Activated T-helper 1 cell treated with Interleukin-2 at 50 U/mL for 16 hours (primary cell): ENCODE measurements at regions not wholly inside any gene's neighbourhood (a gene's known extent, or its start where the extent isn't known, plus 50 kb on each side); places are given as distances from the start of the nearest gene placed in this dataset.

Experiments used
- DNase-seq: peaks from one replicate; pipeline ENCODE4 v3.0.0-alpha.2; 2020; ENCODE audit warnings: low read depth

DNA sequence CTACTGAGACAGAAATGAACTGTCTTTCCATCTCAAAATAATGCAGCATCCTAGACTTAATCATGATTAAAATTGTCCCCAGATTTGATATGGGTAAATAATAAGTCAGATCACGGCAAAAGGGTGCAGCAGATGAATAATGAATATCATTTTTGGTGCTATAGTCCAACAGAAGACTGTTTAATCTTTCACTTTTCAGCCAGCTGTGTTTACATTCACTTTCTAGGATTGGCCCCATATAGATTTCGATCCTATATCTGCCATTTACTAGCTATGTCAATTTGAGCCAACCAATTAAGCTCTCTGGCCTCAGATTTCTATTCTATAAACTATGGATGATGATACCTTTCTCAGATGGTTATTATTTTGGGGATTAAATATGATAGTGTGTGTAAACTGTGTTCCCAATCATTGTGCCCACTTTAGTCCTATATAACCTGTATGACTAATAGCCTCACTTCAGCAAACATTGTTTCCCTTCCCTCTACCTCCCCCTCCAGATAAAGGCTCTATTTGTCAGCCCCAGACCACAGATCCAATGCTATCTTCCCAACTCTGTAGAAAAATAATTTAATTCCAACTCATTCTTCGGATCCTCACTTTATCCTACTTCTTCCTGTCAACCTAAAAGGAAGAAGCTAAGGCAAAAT lies 53.6 kb upstream of the NT5E start:
- no peak for DNase-seq

DNA sequence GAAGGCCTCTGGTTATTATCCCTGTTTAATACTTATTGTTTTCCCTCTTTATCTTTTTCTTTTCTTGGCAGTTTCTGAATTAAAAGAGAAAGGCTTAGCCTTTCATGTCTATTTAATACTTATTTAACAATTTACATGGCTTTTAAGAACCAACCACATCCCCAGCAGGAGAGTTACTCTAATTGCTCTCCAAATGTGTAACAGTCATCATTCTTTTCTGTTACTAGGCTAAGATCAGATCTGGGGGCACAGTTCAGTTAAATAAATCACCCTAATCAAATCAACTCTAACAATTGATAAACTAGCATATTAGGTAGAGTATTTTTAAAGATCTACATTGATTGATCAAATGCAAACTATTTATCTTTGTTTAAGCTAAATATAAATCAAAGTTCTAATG lies 54.1 kb upstream of the NT5E start:
- DNase-seq, result no peak

DNA sequence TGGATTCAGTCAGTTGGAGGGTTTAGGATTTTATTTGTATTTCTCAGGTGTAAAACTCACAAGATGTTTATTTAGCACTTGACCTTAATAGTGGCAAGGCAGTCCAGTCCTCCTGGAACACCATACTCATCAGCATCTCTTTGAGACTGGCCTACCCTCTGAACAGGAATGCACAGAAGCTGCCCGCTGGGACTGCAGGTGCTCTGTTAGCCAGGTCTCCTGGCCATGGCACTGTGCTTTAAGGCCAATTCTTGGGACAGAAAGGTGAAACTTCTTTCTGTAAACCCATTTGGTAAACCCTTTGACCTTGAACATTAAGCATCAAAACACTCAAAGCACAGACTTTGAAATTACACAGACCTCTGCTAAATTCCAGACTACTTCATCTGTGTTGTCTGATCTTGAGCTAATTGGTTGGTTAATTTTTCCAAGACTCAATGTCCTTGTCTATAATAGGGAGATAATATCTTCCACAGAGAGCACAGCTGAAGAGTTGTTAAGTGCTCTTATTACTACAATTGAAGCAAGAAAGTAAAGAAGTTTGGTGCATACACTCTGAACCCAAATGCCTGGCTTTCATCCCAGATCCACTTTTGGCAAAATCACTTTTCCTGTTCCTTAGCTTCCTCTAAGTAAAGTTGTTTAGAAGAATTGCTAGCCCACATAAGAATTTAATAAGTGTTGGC lies 54.9 kb upstream of the NT5E start:
- DNase-seq, result no peak

DNA sequence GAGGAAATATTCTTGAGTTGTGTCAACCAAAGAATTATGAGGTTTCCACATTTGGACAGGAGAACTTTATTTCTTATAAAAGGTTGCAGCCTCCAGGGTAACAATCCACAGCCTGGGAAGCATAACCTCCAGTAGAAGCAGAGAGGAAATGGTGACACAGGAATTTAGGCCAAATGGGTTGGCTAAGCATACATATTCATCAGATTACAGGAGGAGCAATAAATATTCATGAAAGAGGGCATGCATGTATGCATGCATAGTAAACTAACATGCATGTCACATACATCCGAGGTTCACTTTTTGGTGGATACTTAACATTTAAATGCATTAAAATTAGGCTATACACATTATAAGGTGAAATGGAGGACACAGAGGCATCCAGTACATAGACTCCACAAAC lies 55.7 kb upstream of the NT5E start:
- DNase-seq, result no peak

DNA sequence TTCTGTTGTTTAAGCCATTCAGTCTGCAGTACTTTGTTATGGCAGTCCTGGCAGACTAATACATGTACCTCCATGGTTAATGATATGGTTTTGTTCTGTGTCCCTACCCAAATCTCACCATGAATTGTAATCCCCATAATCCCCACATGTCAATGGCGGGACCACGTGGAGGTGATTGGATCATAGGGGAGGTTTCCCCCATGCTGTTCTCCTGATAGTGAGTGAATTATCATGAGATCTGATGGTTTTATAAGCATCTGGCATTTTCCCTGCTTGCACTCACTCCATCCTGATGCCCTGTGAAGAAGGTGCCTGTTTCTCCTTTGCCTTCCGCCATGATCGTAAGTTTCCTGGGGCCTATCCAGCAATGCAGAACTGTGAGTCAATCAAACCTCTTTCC lies 57.5 kb upstream of the NT5E start:
- DNase-seq, result no peak

DNA sequence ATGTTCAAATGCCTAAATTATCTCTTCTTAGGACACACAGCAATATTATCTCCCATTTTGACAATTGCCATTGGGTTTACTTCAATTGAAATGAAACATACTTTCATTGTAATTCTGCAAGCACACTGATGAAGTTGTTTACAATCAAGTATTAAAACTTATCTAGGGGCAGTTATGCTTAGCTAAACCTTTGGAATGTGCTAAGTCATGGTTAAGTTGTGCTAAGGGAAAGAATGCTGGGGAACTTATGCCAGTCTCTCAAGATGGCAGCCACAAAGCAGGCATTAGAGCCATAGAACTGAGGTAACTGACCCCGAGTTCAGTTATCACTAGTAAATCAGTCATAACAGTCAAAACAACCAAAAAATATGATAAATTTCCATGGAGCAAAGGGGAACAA lies 59.1 kb upstream of the NT5E start:
- no peak for DNase-seq

DNA sequence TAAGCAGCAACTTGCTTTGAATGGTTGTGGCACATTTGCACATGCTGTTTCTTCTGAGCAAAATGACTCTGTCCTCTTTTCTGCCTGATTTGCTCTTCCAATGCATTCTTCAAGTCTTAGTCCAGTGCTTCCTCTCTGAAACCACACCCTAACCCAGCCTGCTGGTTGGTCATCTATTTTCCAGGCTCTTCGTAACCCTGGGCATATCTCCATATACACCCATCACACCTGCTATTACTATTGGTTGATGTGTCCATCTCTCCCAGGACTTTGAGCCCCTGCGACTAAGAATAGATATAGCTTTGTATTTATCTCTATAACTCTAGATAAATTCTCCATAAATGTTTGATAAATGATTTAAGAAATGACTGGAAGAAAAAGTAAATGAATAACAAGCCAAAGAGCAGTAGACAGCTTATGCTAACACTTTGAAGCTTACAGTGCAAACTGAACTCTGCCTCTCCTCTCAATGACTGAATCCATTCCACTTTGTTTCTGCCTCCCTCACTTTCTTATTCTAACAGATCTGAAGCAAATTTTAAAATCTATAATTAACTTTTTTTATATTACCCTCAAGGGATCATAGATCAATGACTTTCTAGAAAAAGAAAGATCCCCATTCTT lies 59.7 kb upstream of the NT5E start:
- DNase-seq, result no peak

DNA sequence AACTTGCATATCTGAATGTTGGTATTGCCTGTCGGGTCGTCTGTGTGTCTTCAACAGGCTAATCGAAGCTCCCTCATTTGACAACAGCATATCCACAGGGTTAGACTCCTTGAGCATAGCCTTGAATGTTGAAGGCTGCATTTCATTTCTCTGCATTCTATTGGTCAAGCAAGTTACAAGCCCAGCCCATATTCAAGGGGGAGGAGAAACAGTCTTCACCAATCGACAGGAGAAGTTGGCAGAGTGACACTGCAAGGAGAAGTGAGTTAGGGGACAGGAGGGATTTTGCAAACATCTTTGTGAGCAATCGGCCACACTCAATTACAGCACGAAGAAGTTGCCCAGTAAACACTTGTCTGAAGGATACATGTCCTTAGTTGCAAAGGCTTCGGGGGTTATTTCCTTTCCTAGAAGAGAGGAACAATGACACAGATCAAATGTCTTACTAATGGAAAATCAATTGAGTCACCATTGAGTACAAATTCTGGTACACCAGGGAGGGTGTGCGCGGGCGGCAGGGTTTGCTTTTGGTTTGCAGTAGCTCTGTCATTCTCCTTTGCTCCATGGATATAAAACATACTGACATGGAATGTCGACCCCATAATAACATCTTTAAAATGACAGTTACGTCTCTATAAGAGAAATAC lies 60.6 kb upstream of the NT5E start:
- no peak for DNase-seq

DNA sequence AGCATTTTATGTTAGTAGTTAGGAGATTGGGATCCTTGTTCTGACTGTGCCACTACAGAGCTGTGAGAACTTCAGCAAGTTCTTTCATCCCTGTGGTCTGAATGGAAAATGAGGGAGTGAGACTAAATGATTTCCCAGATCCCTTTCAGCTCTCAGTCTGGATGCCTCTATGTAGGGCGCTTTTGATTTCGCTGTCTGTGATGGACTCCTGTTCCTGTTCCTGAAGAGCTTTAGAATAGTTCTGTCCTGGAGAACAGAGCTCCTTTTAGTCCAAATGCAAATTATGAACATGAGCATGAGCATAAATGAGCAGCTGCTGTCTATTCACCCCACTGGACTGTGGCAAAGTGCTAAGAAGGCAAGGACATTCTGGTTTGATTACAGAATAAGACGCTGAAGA lies 61.4 kb upstream of the NT5E start:
- DNase-seq, result no peak

DNA sequence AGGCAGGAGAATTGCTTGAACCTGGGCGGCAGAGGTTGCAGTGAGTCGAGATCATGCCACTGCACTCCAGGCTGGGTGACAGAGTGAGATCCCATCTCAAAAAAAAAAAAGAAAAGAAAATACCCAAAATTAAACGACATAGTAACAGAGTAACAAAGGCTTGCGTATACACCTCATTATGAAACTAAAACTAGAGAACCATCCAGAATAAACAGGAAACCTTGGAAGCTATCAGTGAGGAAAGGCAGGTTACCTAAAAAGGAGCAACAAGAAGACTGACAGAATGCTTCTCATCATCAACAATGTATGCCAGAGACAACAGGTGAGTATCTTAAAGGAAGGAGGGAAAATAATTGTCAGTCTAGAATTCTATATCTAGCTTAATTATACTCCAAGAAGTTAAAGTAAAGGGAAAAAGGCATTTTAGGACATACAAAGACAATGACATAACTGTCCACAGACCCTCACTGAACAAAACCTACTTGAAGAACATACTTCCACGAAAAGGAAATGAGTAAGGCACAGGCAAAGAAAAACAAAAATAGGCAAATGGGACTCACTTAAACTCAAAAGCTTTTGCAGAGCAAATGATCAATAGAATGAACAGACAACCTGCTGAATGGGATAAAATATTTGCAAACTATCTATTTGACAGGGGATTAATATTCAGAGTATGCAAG lies 64.1 kb upstream of the NT5E start:
- DNase-seq, result no peak

DNA sequence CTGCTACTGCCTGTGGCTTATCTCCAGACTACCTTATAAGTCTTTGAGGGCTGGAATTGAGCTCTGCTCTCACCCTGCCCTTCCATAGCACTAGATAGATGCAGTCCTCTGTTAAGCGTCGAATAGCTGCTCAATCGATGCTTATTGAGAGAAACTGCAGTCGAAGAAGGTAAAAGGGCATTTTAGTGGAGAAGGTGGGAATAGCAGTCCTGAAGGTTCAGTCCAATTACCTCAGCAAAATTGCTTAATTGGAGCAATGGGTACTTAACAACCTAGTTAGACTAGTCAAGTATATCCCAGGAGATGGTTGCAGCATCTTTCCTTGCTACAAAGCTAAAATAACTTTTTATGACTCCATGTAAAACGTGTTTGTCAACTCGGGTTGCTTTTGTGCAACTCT lies 66.8 kb upstream of the NT5E start:
- DNase-seq, result no peak

DNA sequence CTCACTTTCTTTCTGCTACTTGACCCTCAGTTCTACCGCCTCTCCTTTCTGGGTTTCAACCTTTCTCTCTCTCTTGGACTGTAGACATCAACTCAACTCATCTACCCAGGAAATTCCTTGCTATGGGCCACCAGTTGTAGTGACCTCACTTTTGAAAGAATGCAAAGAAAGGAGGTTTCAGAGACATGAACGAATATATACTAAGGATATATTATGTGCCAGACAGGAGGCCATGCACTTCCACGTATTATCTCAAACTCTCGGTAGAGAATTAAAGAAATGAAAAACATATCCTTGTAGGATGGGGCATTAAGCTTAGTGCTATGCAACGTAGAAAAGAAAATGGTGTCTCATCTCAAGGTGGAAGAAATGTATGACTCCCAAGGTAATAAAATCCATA lies 67.3 kb upstream of the NT5E start:
- no peak for DNase-seq

GRCh38 chr6:85372915-85373270 lies 77.0 kb upstream of the NT5E start:
- DNase-seq, result no peak

DNA sequence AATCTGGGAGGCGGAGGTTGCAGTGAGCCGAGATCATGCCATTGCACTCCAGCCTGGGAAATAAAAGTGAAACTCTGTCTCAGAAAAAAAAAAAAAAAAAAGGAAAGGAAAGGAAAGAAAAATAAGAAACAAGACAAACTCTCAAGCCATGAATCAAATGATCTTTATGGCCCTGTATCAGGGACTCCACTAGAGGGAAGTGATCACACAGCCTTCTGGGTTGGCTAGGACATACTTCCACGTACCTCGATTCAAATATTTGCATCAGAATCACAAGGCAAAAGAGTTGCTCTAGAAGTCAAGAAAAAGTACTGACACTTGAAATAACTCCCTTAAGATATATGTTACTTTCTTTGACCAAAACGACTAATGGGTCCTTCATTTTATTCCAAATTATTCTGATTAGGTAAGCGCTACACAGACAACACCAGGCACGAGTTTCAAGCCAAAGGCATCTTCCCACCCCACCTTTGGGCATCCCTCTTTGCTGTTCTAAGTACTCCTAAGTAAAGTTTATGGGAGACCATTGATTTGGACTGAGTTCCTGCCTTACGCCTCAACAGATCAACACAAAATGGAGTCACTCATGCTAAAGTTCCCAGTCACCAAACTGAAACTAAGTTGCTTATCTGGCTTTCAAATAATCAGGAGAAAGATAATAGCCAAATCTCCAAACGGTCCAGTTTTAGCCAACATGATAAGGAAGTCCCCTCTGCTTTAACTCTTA lies 77.5 kb upstream of the NT5E start:
- no peak for DNase-seq

DNA sequence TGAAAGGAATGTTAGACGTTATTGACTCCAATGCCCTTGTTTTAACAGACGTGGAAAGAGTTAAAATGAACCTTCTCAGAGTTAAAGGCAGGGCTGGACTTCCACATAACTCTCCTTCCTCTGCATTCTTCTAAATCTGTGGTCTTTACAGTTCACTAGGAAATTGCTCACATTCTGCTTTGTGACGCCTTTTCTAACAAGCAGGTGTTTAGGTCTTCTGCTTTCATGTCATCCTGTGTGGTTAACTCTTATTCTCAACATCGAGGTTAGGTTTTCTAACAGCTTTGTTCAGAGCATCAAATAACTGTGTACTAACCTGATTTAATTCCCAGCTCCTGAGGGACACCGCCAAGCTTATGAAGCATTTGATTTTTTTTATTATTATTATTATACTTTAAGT lies 81.3 kb upstream of the NT5E start:
- no peak for DNase-seq

DNA sequence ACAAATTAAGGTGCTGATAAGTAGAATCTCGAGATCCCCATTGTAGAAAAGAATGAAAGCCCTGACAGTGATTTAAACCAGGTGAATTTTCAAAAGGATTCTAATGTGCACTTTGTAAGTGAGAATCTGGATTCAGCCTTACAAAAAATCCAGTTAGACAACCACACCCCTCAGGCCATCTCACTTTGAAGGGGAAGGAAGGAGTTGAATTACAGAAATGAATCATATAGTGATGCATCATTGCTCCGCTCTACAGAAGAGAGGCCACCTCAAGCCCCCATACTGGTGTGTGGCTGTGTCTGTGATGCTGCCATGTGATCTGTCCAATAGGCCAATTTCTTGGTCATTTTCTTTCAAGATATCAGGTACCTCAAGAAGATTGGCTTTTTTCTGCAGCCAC lies 85.5 kb upstream of the NT5E start:
- DNase-seq, result no peak

DNA sequence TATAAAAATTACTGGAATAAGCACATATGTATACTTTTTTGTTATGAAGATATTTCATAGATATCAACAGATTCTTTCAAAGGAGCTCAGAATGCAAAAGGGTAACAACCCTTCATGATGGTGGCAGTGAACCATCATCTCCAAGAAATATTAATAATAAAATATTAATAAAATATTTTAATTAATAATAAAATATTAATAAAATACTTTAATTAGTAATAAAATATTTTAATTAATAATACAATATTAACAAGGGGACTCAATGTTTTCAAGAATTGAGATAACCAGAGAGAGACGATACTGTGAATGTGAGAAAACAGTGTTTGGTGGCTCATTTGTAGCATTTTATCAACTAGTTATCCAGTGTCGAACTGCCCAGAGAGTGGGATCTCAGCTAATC lies 86.0 kb upstream of the NT5E start:
- no peak for DNase-seq

DNA sequence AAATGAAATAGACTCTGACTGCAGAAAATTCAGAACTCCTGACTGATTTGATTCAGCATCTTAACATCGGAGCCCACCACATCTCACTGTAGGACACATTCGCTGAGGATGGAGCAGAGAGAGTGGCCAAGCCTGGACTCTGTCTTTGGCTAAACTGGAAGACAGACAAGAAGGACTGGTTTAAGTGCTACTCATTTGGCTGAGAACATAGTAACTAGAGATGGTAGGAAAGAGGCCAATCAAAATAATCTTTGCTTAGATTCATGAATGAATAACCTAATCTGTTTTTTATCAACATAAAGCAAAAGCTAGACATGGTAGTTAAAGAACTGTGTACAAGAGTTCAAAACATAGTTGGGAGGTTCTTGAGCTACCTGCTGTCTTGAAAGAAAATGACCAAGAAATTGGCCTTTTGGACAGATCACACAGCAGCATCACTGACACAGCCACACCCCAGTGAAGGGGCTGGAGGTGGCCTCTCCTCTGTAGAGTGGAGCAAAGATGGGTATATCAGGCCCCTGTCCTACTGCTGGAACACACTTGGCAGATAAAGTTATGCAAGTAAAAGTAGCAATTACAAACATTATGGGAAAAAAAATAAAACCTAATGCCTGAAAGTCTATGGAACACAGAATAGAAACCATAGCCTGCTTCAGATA lies 87.1 kb upstream of the NT5E start:
- no peak for DNase-seq

- no peak for DNase-seq
Observed at GRCh38 chr6:85361643-85362014, 88.3 kb upstream of the NT5E start.

GRCh38 chr6:85360794-85361642 lies 88.9 kb upstream of the NT5E start:
- DNase-seq, result no peak

DNA sequence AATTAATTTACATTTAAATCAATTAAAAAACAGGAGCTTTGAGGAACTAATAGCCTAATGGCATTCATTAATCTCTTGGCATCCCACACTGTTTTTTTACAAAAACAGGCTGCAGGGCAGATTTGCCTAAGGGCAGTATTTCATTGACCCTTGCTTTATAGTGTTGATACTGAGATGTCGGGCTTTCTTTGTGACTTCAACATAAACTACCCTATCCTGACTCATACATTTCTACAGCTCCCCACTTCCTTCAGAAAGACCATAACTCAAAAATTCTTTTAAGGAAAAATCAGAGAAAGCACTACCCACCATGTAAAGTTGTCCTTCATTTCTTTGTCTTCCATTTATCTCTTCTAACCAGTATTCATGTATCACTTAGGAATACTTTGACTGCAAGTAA lies 92.2 kb upstream of the NT5E start:
- no peak for DNase-seq
